ENCODE measurements at regions not wholly inside any gene's neighbourhood (a gene's known extent, or its start where the extent isn't known, plus 50 kb on each side); places are given as distances from the start of the nearest gene placed in this dataset.

GRCh38 chr14:84477996-84478395 lies 1051.9 kb upstream of the FLRT2 start:
- no peak for TF ChIP-seq CTCF (IDR thresholded peaks at IDR 0.05)
- no peak for TF ChIP-seq POLR2A (IDR thresholded peaks at IDR 0.05)
